ENCODE measurements at regions not wholly inside any gene's neighbourhood (a gene's known extent, or its start where the extent isn't known, plus 50 kb on each side); places are given as distances from the start of the nearest gene placed in this dataset.

DNA sequence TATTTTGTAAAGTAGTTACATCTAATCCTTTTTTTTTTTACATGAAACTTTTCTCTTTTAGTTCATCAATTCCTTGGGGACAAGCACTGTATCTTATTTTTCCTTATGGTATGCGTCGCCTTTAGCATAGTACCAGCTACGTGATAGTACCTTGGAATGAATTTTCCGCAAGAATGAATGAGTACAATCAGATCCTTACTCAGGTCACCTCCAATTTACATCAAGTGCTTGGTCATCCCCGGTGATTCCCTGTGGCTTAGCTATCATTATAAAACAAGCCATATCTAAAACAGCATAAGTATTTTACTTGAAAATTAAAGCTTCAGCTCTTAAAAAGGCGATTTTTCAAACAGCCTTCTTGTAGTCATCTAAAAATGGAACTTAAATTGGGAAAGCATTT is 680.4 kb upstream of the MAP3K7 start (continued):
- TF ChIP-seq, protein P1, sequence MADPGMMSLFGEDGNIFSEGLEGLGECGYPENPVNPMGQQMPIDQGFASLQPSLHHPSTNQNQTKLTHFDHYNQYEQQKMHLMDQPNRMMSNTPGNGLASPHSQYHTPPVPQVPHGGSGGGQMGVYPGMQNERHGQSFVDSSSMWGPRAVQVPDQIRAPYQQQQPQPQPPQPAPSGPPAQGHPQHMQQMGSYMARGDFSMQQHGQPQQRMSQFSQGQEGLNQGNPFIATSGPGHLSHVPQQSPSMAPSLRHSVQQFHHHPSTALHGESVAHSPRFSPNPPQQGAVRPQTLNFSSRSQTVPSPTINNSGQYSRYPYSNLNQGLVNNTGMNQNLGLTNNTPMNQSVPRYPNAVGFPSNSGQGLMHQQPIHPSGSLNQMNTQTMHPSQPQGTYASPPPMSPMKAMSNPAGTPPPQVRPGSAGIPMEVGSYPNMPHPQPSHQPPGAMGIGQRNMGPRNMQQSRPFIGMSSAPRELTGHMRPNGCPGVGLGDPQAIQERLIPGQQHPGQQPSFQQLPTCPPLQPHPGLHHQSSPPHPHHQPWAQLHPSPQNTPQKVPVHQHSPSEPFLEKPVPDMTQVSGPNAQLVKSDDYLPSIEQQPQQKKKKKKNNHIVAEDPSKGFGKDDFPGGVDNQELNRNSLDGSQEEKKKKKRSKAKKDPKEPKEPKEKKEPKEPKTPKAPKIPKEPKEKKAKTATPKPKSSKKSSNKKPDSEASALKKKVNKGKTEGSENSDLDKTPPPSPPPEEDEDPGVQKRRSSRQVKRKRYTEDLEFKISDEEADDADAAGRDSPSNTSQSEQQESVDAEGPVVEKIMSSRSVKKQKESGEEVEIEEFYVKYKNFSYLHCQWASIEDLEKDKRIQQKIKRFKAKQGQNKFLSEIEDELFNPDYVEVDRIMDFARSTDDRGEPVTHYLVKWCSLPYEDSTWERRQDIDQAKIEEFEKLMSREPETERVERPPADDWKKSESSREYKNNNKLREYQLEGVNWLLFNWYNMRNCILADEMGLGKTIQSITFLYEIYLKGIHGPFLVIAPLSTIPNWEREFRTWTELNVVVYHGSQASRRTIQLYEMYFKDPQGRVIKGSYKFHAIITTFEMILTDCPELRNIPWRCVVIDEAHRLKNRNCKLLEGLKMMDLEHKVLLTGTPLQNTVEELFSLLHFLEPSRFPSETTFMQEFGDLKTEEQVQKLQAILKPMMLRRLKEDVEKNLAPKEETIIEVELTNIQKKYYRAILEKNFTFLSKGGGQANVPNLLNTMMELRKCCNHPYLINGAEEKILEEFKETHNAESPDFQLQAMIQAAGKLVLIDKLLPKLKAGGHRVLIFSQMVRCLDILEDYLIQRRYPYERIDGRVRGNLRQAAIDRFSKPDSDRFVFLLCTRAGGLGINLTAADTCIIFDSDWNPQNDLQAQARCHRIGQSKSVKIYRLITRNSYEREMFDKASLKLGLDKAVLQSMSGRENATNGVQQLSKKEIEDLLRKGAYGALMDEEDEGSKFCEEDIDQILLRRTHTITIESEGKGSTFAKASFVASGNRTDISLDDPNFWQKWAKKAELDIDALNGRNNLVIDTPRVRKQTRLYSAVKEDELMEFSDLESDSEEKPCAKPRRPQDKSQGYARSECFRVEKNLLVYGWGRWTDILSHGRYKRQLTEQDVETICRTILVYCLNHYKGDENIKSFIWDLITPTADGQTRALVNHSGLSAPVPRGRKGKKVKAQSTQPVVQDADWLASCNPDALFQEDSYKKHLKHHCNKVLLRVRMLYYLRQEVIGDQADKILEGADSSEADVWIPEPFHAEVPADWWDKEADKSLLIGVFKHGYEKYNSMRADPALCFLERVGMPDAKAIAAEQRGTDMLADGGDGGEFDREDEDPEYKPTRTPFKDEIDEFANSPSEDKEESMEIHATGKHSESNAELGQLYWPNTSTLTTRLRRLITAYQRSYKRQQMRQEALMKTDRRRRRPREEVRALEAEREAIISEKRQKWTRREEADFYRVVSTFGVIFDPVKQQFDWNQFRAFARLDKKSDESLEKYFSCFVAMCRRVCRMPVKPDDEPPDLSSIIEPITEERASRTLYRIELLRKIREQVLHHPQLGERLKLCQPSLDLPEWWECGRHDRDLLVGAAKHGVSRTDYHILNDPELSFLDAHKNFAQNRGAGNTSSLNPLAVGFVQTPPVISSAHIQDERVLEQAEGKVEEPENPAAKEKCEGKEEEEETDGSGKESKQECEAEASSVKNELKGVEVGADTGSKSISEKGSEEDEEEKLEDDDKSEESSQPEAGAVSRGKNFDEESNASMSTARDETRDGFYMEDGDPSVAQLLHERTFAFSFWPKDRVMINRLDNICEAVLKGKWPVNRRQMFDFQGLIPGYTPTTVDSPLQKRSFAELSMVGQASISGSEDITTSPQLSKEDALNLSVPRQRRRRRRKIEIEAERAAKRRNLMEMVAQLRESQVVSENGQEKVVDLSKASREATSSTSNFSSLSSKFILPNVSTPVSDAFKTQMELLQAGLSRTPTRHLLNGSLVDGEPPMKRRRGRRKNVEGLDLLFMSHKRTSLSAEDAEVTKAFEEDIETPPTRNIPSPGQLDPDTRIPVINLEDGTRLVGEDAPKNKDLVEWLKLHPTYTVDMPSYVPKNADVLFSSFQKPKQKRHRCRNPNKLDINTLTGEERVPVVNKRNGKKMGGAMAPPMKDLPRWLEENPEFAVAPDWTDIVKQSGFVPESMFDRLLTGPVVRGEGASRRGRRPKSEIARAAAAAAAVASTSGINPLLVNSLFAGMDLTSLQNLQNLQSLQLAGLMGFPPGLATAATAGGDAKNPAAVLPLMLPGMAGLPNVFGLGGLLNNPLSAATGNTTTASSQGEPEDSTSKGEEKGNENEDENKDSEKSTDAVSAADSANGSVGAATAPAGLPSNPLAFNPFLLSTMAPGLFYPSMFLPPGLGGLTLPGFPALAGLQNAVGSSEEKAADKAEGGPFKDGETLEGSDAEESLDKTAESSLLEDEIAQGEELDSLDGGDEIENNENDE (IDR thresholded peaks at IDR 0.05; ENCODE audit: insufficient replicate concordance, low read length) = no peak
- TF ChIP-seq POLR2AphosphoS5 (IDR thresholded peaks at IDR 0.05; ENCODE audit: low read depth, low read length) (no peak), MAFK (IDR thresholded peaks at IDR 0.05; ENCODE audit: low read depth, low read length) (no peak), EGR1 (IDR thresholded peaks at IDR 0.05; ENCODE audit: borderline replicate concordance, low read depth, low read length) (no peak), CBX8 (IDR thresholded peaks at IDR 0.05; ENCODE audit: borderline replicate concordance, low read depth, low read length) (no peak), EP300 (IDR thresholded peaks at IDR 0.05; ENCODE audit: borderline replicate concordance in 1 of 2, low read depth in 2 of 2, low read length in 2 of 2) (no peak), ZNF274 (IDR thresholded peaks at IDR 0.05; ENCODE audit: borderline replicate concordance, extremely low read depth, low read length) (no peak), SAP30 (IDR thresholded peaks at IDR 0.05; ENCODE audit: insufficient read depth, insufficient replicate concordance, low read length) (no peak), SP4 (IDR thresholded peaks at IDR 0.05; ENCODE audit: low read length) (no peak), BCL11A (IDR thresholded peaks at IDR 0.05; ENCODE audit: low read depth in 2 of 2, low read length in 2 of 2) (no peak)

Data from H1 (cell line).